GM23338 (cell line): ENCODE measurements at regions not wholly inside any gene's neighbourhood (a gene's known extent, or its start where the extent isn't known, plus 50 kb on each side); places are given as distances from the start of the nearest gene placed in this dataset.

Experiments used
- ATAC-seq: fragments of 200-7000 bp; cut with Tn5 transposase; 3 replicates; pipeline ENCODE4 v1.9.1; 2020
- DNase-seq: peaks from one replicate; pipeline ENCODE4 v3.0.0-alpha.2; 2015; ENCODE audit warnings: low spot score
- H2AFZ ChIP-seq: fragments of 200-600 bp; sonication (generic); 2 replicates; pipeline ENCODE4 v1.8.0; 2016; ENCODE audit warnings: antibody characterized with exemption, mild to moderate bottlenecking, moderate library complexity
- H3F3A ChIP-seq: fragments of 200-600 bp; sonication (generic); replicated peaks from 2 replicates; pipeline ENCODE4 v1.8.0; 2017; ENCODE audit warnings: antibody characterized with exemption, mixed run types, low read depth
- H3K27ac ChIP-seq: fragments of 200-600 bp; sonication (generic); 2 replicates; pipeline ENCODE4 v1.6.1; 2016; ENCODE audit warnings: low read depth
- H3K27me3 ChIP-seq: fragments of 200-600 bp; sonication (generic); 2 replicates; pipeline ENCODE4 v1.8.0; 2016; ENCODE audit warnings: mild to moderate bottlenecking, mixed run types, moderate library complexity; ENCODE audit not compliant: insufficient read depth
- H3K36me3 ChIP-seq: fragments of 200-600 bp; sonication (generic); 2 replicates; pipeline ENCODE4 v1.8.0; 2016; ENCODE audit warnings: mild to moderate bottlenecking; ENCODE audit not compliant: insufficient read depth
- H3K4me1 ChIP-seq: fragments of 200-600 bp; sonication (generic); 2 replicates; pipeline ENCODE4 v1.8.0; 2016; ENCODE audit warnings: mild to moderate bottlenecking, moderate library complexity; ENCODE audit not compliant: insufficient read depth
- H3K4me2 ChIP-seq: fragments of 200-600 bp; sonication (generic); 2 replicates; pipeline ENCODE4 v1.7.1; 2017; ENCODE audit warnings: mixed run types
- H3K4me3 ChIP-seq: fragments of 200-600 bp; sonication (generic); 2 replicates; pipeline ENCODE4 v1.6.1; 2016; ENCODE audit warnings: mixed run types
- H3K79me2 ChIP-seq: fragments of 200-600 bp; sonication (generic); replicated peaks from 2 replicates; pipeline ENCODE4 v1.8.0; 2017; ENCODE audit warnings: mild to moderate bottlenecking; ENCODE audit not compliant: insufficient read depth
- H3K9me2 ChIP-seq: fragments of 200-600 bp; sonication (generic); 2 replicates; pipeline ENCODE4 v1.8.0; 2017; ENCODE audit not compliant: insufficient read depth
- H4K20me1 ChIP-seq: fragments of 200-600 bp; sonication (generic); replicated peaks from 2 replicates; pipeline ENCODE4 v1.8.0; 2017; ENCODE audit warnings: mild to moderate bottlenecking; ENCODE audit not compliant: insufficient read depth
- H3K27ac Mint-ChIP-seq: 2 replicates; pipeline ENCODE4 v1.8.0; 2020; ENCODE audit warnings: inconsistent platforms, mild to moderate bottlenecking, moderate library complexity, mixed read lengths
- H3K27me3 Mint-ChIP-seq: 3 replicates; pipeline ENCODE4 v1.8.0; 2022; ENCODE audit warnings: low read depth, mild to moderate bottlenecking, moderate library complexity, mixed read lengths, inconsistent platforms; ENCODE audit not compliant: insufficient read depth, poor library complexity
- H3K36me3 Mint-ChIP-seq: 3 replicates; pipeline ENCODE4 v1.8.0; 2021; ENCODE audit warnings: low read depth, mild to moderate bottlenecking, inconsistent platforms, moderate library complexity, mixed read lengths
- H3K4me1 Mint-ChIP-seq: 3 replicates; pipeline ENCODE4 v1.8.0; 2020; ENCODE audit warnings: mild to moderate bottlenecking, inconsistent platforms, mixed read lengths
- H3K4me3 Mint-ChIP-seq: 3 replicates; pipeline ENCODE4 v1.8.0; 2021; ENCODE audit warnings: moderate library complexity, mild to moderate bottlenecking, inconsistent platforms, mixed read lengths
- H3K9me3 Mint-ChIP-seq: 3 replicates; pipeline ENCODE4 v1.8.0; 2020; ENCODE audit warnings: moderate library complexity, mild to moderate bottlenecking, inconsistent platforms, mixed read lengths
- CREB1 ChIP-seq: fragments of 250-450 bp; sonication (Bioruptor Pico); IDR thresholded peaks from 2 replicates; pipeline ENCODE4 v1.5.0; 2020; ENCODE audit warnings: low read depth, mild to moderate bottlenecking, moderate library complexity
- CTCF ChIP-seq, 2 experiments: fragments of 200-600 bp in 1 of 2; sonication (generic) in 1 of 2; conservative IDR thresholded peaks; 2 replicates each; pipeline versions ENCODE4 v1.5.1 to v1.6.1; 2016 to 2017; ENCODE audit warnings: antibody characterized with exemption in 2 of 2, low read depth in 2 of 2, mild to moderate bottlenecking in 2 of 2, moderate library complexity in 1 of 2
- ETS1 ChIP-seq: IDR thresholded peaks from 2 replicates; pipeline ENCODE4 v1.6.1; 2016; ENCODE audit warnings: antibody characterized with exemption
- EZH2 ChIP-seq: fragments of 200-600 bp; sonication (generic); IDR thresholded peaks from one replicate; pipeline ENCODE4 v1.8.0; 2017; ENCODE audit warnings: antibody characterized with exemption, mild to moderate bottlenecking, low read depth; ENCODE audit not compliant: unreplicated experiment
- EZH2phosphoT487 ChIP-seq: fragments of 200-600 bp; sonication (generic); IDR thresholded peaks from one replicate; pipeline ENCODE4 v1.8.1; 2018; ENCODE audit warnings: antibody characterized with exemption; ENCODE audit not compliant: unreplicated experiment
- JUNB ChIP-seq: IDR thresholded peaks from one replicate; pipeline ENCODE4 v1.6.1; 2016; ENCODE audit warnings: antibody characterized with exemption; ENCODE audit not compliant: unreplicated experiment
- NANOG ChIP-seq: IDR thresholded peaks from 2 replicates; pipeline ENCODE4 v1.6.1; 2016; ENCODE audit warnings: antibody characterized with exemption, borderline replicate concordance
- POLR2AphosphoS5 ChIP-seq: IDR thresholded peaks from 2 replicates; pipeline ENCODE4 v1.6.1; 2016; ENCODE audit warnings: antibody characterized with exemption, low read depth
- STAT1 ChIP-seq: IDR thresholded peaks from one replicate; pipeline ENCODE4 v1.6.1; 2016; ENCODE audit warnings: antibody characterized with exemption; ENCODE audit not compliant: unreplicated experiment
- ZNF114 ChIP-seq: fragments of 250-450 bp; sonication (Bioruptor Pico); IDR thresholded peaks from 2 replicates; pipeline ENCODE4 v1.5.0; 2020; ENCODE audit warnings: mild to moderate bottlenecking, moderate library complexity
- ZNF331 ChIP-seq: fragments of 250-450 bp; sonication (Bioruptor Pico); IDR thresholded peaks from 2 replicates; pipeline ENCODE4 v1.5.0; 2020; ENCODE audit warnings: low read depth, mild to moderate bottlenecking, moderate library complexity
- ZNF462 ChIP-seq: fragments of 250-450 bp; sonication (Bioruptor Pico); IDR thresholded peaks from 2 replicates; pipeline ENCODE4 v1.5.0; 2020; ENCODE audit warnings: mild to moderate bottlenecking, moderate library complexity
- TF ChIP-seq, protein P1 (sequence below): IDR thresholded peaks from one replicate; pipeline ENCODE4 v1.6.1; 2018; ENCODE audit warnings: antibody characterized with exemption; ENCODE audit not compliant: unreplicated experiment

GRCh38 chr11:41665441-41666360, 206.2 kb upstream of the LRRC4C start:
- Histone ChIP-seq H3K36me3 (no peaks in the 10 kb centered on the region), H3K27me3 (no peaks in the 10 kb centered on the region), H3K4me2 (no peak overlapping the region), H3K4me3 (no peak overlapping the region), H3K4me1 (no peaks in the 10 kb centered on the region; the same call in 1 of the 2 replicates), H3K27ac (no peak overlapping the region), H2AFZ (no peak overlapping the region), H3F3A (no peaks in the 10 kb centered on the region), H3K9me2 (no peaks in the 10 kb centered on the region; the same call in 1 of the 2 replicates), H4K20me1 (no peaks in the 10 kb centered on the region), H3K79me2 (no peaks in the 10 kb centered on the region)
- no peaks in the 10 kb centered on the region for H3K36me3 Mint-ChIP-seq
- H3K9me3 Mint-ChIP-seq = no peaks in the 10 kb centered on the region
- TF ChIP-seq EZH2phosphoT487 = no peak
- TF ChIP-seq ZNF462 = no peak
- TF ChIP-seq ETS1 = no peak
- TF ChIP-seq STAT1 = no peak
- TF ChIP-seq, protein P1, sequence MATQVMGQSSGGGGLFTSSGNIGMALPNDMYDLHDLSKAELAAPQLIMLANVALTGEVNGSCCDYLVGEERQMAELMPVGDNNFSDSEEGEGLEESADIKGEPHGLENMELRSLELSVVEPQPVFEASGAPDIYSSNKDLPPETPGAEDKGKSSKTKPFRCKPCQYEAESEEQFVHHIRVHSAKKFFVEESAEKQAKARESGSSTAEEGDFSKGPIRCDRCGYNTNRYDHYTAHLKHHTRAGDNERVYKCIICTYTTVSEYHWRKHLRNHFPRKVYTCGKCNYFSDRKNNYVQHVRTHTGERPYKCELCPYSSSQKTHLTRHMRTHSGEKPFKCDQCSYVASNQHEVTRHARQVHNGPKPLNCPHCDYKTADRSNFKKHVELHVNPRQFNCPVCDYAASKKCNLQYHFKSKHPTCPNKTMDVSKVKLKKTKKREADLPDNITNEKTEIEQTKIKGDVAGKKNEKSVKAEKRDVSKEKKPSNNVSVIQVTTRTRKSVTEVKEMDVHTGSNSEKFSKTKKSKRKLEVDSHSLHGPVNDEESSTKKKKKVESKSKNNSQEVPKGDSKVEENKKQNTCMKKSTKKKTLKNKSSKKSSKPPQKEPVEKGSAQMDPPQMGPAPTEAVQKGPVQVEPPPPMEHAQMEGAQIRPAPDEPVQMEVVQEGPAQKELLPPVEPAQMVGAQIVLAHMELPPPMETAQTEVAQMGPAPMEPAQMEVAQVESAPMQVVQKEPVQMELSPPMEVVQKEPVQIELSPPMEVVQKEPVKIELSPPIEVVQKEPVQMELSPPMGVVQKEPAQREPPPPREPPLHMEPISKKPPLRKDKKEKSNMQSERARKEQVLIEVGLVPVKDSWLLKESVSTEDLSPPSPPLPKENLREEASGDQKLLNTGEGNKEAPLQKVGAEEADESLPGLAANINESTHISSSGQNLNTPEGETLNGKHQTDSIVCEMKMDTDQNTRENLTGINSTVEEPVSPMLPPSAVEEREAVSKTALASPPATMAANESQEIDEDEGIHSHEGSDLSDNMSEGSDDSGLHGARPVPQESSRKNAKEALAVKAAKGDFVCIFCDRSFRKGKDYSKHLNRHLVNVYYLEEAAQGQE = no peak
- TF ChIP-seq CREB1 (CRISPR knock-in tag) = no peak
- no peak for TF ChIP-seq JUNB
- no peak for TF ChIP-seq ZNF114 (CRISPR knock-in tag)
- TF ChIP-seq CTCF (conservative IDR thresholded peaks at IDR 0.05; ENCODE audit: low read depth in 2 of 2) = no peak
- TF ChIP-seq ZNF331 (CRISPR knock-in tag) = no peak
- no peak for TF ChIP-seq EZH2
- TF ChIP-seq NANOG = no peak
- no peak for TF ChIP-seq POLR2AphosphoS5
- H3K27ac Mint-ChIP-seq = no peak overlapping the region
- H3K4me1 Mint-ChIP-seq = peaks cover 2% of the 10 kb centered on the region; the same call in 1 of the 3 replicates
- no peak for ATAC-seq
- H3K27me3 Mint-ChIP-seq = no peaks in the 10 kb centered on the region
- no peak overlapping the region for H3K4me3 Mint-ChIP-seq
- DNase-seq = no peak
